Left ventricle myocardium superior (tissue), 1 donor: ENCODE measurements at regions not wholly inside any gene's neighbourhood (a gene's known extent, or its start where the extent isn't known, plus 50 kb on each side); places are given as distances from the start of the nearest gene placed in this dataset.

ENCODE experiments used
- ATAC-seq: fragments of 200-7000 bp; cut with Tn5 transposase; one replicate; pipeline ENCODE4 v1.9.1; 2020; ENCODE audit warnings: mild to moderate bottlenecking, moderate library complexity
- DNase-seq: peaks from one replicate; pipeline ENCODE4 v3.0.0-alpha.2; 2020
- intact Hi-C: fragments of 100-400 bp; cut with micrococcal nuclease; formaldehyde crosslinking; loops from one replicate; pipeline ENCODE4 v1.11.0; 2022
- donor health status: DM: no; HTN: yes; CAD: no; lungs with severe emphysema.

DNA sequence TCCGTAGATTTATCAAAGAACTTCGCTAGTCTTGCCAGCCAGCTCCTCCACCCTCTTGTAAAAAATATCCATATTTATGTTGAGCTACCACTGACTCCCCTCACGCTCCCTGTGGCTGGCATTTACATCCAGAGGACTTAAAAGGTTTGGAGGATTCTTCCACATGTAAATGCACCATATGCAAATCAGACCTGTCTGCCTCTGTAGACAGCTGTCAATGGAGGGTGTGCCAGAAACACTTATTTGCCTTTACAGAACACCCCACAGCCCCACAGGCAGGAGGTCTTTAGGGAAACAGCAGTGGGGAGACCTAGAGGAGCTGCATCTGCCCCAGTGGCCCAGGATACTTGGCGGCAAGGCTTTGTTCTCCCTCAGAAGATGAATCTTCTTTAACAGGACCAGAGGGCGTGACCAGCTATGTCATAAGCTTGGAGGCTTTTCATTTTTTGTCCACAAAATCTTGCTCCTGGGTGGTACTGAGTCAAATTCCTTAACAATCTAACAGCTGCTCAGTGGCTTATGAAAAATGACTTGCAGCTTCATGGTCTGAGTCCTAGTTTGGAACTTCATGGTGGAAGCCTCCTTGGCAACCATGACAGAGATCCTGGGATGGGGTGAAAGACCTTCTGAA, 535.8 kb downstream of the EBF1 start:
- DNase-seq (no peak), ATAC-seq (no peak)
- intact Hi-C loops: no loop called here

- intact Hi-C loops: no loop called here
- ATAC-seq (no peak), DNase-seq (no peak)
Measured at GRCh38 chr5:158561562-158562190, 538.0 kb downstream of the EBF1 start.

DNA sequence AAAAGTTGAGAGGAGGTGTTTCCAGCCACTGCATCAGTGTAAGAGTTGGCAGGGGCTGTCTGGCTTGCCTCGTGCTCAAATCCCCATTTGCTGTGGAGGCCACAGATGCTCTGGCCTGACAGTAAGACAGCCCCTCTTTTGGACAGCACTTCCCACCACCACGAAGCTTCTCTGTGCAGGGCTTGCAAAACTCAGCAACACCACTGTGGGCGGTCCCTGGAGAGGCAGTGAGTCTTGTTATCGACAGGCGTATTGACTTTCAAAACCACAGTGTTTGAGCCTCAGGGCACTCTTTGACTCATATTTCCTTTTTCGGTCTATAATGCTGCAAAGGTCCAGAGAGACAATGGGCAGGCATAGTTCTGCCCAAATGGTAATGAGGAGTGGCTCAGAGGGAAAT, 539.5 kb downstream of the EBF1 start:
- intact Hi-C loops: no loop called here
- peak; percentile 63 for ATAC-seq
- DNase-seq: peak; percentile 50

- intact Hi-C loops: no loop called here
- no peak for DNase-seq
- ATAC-seq: no peak
Measured at GRCh38 chr5:158559643-158560042, 540.1 kb downstream of the EBF1 start.

DNA sequence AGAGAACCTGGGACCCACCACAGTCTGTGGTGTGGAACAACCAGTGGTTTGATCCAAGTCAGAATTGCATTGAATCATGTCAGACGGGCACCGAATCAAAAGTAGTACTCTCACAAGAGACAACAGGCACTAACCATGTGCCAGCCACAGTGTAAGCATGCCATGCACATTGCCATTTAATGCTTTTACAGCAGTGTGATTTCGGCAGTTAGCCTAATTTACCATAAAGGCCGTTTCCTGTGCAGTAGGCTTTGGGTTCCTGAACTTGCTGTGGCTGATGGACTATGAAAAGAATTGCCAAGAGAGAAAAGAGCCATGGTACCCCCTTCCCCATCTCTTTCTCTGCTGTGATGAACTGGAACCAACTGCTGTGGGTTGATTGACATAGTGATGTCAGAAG, 540.6 kb downstream of the EBF1 start:
- DNase-seq (no peak), ATAC-seq (no peak)
- intact Hi-C loops: no loop called here

GRCh38 chr5:158553962-158554336, 545.8 kb downstream of the EBF1 start:
- intact Hi-C loops: no loop called here
- peak; percentile 45 for ATAC-seq
- no peak for DNase-seq

DNA sequence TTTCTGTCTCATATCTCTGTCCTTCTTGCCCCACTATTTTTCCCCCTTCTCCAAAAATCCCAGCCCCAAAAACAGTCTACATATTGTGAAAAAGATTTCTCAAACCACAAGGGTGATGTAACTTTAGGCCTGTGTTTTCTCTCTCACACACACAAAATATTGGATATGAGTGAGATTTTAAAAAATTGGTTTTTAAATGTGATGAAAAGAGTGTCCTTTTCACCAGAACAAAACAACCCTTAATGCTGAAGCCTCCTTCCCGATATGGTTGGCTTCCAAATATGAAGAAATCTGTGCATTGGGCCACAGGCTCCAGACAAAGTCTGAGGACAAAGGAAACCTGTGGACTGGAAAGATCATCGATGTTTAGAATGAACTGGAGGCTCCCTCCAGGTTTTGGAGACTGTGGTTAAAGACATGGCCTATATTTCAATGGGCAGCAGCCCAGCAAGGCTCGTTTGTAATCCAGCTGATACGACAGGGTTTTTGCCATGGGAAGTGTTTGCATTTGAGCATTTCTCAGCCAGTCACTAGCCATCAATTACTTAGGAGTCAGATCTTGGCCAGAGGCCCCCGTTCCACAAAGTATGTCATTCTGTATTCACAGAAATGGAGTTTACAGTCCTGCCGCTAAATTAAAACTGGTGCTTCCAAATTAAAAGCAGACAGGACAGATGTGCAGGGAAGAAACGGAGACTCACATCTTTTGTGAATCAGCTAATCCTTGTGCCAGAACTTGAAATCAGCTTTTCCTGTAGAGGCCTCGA, 546.3 kb downstream of the EBF1 start:
- intact Hi-C loops: no loop called here
- ATAC-seq: peak; percentile 73
- peak; percentile 50 for DNase-seq

DNA sequence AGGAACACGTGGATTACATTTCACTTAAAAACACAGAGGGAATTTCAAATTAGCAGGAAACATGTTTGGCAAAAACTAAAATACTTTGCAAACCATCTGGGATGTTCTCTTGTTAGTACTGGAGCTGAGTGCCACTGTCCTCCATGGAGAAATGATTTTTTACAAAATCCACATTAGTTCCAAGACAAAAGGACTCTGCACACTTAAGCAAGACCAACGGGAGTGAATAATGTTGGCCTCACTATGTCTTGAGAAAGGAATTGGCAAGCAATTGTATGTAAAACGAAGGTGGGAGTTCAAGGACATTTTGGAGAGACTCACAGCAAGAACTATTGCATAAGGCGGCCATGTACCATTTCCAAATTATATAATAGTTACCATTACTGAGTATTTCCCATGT, 547.5 kb downstream of the EBF1 start:
- peak; percentile 90 for ATAC-seq
- intact Hi-C loops: no loop called here
- no peak for DNase-seq

DNA sequence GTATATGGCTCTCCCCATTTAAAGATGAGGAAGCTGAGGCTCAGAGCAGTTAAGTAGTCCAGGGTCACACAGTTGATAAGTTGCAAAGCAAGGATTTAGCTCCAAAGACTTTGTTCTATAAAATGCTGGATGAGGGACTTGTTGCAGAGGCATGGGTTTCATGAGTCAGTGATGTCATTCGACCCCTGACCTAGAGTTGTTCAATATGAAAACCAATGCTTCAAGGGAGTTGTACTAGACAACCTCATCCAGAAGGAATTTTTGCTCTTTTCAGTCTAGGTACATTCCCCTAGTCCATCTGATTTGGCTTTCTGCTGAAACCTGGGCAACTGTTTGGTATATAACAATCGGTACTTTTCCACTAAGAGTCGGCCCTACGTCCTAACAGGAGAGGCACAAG, 550.4 kb downstream of the EBF1 start:
- intact Hi-C loops: no loop called here
- ATAC-seq (no peak), DNase-seq (no peak)

DNA sequence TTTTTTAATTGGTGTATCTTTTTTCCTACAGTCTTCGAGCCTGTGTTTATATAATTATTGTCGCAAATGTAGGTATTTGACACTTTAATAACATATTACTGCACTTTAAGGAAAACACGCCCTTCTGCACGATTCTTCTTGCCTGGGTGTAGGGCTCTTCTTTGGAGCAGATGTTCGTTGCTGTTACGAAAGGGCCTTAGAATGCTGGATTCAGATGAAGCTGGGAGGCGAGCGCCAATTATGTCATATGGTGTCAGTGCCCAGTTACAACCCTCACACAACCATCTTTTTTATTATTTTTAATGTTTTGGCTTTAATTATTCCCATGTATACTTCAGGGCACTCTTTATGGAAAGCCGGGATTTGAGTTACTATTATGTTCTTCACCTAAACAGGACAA, 553.0 kb downstream of the EBF1 start:
- DNase-seq: peak; percentile 38
- intact Hi-C loops: no loop called here
- ATAC-seq: peak; percentile 77

GRCh38 chr5:158545949-158546530, 553.7 kb downstream of the EBF1 start:
- no peak for DNase-seq
- intact Hi-C loops: no loop called here
- ATAC-seq: peak; percentile 23

GRCh38 chr5:158544388-158545339, 555.1 kb downstream of the EBF1 start:
- intact Hi-C loops: no loop called here
- ATAC-seq (no peak), DNase-seq (no peak)

- peak; percentile 70 for ATAC-seq
- intact Hi-C loops: no loop called here
Measured at GRCh38 chr5:158543539-158544387, 556.0 kb downstream of the EBF1 start.

GRCh38 chr5:158541536-158542297, 558.0 kb downstream of the EBF1 start:
- DNase-seq (no peak), ATAC-seq (no peak)
- intact Hi-C loops: no loop called here

More at GRCh38 chr5:158543539-158544387, 556.0 kb downstream of the EBF1 start:
- no peak for DNase-seq

- DNase-seq (peak; percentile 41), ATAC-seq (peak; percentile 81)
- intact Hi-C loops: no loop called here
Measured at GRCh38 chr5:158538506-158539074, 561.1 kb downstream of the EBF1 start.

- DNase-seq: no peak
- intact Hi-C loops: no loop called here
- ATAC-seq: no peak
Measured at GRCh38 chr5:158537366-158537765, 562.4 kb downstream of the EBF1 start.

- intact Hi-C loops: no loop called here
- ATAC-seq (no peak), DNase-seq (no peak)
Measured at GRCh38 chr5:158534203-158534602, 565.5 kb downstream of the EBF1 start.
